HG02759 (cell line): ENCODE measurements at regions not wholly inside any gene's neighbourhood (a gene's known extent, or its start where the extent isn't known, plus 50 kb on each side); places are given as distances from the start of the nearest gene placed in this dataset.
A peak's percentile ranks its signal among the peaks of the same experiment; 100 is the strongest.
"Not testable (repeated sequence)": the region's sequence is repeated elsewhere in the genome, so short reads cannot be mapped to it uniquely, and the experiment has no call there.

Experiments
- ATAC-seq: cut with Tn5 transposase; IDR thresholded peaks from one replicate; pipeline ENCODE4 v1.9.1; 2021; ENCODE audit warnings: mild to moderate bottlenecking, moderate library complexity; ENCODE audit not compliant: unreplicated experiment

DNA sequence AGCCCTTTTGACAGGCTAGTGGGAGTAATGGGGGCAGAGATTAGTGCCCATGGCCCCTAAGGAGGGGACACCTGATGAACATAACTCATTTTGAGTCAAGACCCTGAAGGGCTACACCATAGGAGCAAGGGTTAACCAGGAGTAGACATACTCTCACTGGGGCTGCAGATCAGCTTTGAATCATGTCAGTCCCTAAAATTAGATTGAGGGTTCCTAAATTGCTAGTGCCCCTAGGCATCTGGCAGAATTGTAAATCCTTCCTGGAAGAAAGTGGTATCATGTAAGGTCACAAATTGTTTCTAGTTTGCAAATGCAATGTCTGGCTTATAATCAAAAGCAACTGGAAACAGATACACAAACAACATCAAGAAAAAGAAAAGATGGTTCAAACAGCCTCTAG, 52.1 kb upstream of the LRRC37A2 start:
- ATAC-seq: not testable (repeated sequence)

DNA sequence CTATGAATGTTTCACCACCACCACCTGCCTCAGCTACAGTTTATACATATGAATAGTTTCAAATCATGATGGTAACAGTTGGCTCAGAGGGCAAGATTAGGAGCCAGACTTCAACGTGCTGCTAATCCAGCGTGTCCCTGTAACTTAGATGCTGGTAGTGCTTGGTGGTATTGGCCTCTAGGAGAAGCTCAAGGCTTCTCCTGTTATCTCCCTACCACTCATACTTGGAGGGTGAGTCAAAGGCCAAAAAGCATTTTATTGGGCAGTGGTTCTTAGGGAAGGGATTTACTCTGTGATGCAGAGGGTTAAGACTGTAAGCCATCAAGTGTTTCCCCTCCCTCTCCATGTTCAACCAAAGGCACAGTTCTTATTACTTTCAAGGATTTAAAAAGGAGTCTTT, 57.2 kb upstream of the LRRC37A2 start:
- ATAC-seq: not testable (repeated sequence)

DNA sequence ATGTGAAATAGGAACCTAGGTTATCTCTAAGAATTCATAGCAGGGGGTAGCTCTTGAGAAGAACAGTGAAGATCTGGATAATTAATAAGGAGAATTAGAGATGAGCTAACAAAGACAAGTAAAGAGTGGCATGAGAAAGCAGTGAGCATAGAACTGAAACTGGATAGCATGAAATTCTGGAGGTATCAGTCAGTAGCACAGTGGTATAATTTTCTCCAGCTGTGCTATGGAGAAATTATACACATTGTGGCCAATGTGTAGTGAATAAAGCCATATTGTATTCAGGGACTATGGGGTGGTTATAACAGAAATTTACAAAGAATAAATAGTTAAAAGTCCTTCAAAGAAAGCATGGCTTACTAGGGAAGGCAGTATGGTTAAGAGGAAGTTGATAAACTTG, 57.7 kb upstream of the LRRC37A2 start:
- not testable (repeated sequence) for ATAC-seq

DNA sequence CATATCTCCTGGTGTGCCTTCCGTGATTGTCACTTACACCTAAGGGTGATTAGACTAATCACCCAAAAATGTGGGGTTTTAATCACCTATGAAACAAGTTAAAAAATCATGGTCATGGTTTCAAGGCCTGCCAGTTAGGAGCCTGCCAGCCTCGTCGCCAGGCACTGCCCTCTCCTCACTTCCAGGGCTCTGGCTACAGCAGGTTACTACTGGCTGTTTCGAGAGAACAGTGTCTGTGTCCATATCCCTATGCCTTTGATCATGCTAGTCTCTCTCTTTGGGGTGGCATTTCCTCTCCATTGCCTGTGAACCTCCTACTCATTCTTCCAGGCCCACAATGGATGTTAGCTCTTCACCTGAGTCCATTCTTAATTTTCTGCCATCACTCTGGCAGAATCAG, 59.2 kb upstream of the LRRC37A2 start:
- not testable (repeated sequence) for ATAC-seq

DNA sequence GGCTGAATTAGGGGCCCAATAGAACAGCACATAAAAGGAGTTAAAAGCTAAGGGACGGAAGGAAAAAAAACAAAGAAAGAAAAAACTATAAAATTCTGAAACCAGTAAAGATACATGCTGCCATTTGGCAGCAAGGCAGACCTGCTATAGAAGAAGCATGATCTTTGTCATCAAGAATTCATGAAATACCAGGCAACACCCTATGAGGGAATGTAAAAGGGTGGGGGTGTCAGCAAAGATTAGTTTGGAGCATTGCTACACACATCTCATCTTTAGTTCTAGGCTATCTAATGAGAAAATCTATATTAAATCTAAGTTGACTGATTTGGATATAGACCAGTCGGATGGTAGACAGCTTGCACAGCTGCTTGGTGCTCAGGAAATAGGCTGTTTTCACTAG, 66.4 kb upstream of the LRRC37A2 start:
- ATAC-seq: not testable (repeated sequence)

DNA sequence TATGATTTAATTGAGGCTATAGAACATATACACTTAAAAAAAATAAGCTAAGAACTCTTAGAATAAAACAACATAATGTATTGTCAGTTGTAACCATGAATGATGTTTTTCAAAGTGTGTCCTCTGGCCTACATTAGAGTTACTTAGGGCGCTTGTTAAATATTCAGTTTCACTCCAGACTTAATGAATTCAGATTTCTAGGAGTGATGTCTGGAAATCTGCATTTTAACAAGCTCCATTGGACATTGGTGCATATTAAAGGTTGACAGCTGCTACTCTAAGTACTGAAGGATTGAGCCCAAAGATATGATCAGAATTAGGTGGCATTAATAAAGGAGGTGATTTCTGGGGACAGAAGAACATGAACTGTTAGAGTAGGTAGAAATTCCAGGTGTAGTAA, 66.9 kb upstream of the LRRC37A2 start:
- ATAC-seq: not testable (repeated sequence)

DNA sequence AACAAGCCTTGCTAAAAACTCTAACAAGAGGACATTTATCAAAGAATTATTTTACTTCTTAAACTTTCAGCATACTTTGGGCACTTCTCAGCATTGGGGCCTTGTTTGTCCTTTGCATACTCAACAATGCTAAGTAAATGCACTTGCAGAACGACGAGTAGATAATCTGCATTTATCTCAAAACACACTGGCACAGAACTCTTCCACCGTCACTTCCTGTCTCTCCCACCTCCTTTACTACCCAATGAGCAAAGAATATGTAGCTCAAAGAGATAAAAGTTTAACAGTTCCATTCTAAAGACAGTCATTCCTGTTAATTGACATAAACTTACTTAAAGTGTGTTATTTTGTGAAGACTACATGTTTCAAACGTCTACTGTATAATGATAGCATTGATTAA, 70.1 kb upstream of the LRRC37A2 start:
- ATAC-seq: not testable (repeated sequence)

DNA sequence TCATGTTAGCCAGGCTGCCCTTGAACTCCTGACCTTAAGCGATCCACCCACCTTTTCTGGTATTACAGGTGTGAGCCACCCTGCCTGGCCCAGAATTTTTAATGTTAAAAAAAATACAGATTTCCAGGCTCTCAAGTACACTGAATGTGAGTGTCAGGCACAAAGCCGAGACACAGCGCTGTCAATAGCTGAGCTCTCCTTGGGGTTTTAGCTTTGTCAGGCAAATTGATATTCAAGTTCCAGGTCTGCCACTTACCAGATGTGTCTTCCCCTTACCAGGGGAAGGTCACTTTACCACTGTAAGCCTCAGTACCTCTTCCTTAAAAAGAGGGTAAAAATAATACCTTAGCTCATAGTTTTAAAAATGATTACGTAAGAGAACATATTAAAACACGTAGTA, 71.6 kb upstream of the LRRC37A2 start:
- ATAC-seq: not testable (repeated sequence)

DNA sequence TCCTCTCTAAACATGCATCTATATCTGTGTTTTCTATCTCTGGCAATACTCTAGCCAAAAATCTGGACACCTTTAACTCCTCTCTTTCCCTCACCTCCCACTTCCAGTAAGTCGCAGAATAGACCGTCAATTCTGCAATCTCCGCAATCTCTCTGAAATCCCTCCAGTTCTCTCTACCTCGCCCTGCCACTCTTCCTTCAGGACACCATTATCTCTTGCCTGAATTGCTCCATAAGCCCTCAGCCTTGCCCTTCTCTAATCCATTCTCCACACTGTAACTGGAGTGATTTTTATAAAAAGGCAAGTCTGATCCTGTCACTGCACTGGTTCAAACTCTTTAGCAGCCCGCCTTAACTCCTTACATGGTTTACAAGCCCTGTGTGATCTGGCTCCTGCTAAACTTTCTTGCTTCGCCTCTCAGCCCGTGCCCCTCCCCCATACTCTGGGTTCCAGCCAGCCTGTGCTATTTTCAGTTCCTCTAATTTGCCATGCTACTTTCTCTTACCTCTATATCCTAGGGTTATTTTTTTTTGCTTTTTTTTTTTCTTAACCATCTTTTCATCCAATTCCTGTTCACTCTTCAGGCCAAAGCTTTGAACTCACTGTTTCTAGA, 73.0 kb upstream of the ARL17B start:
- ATAC-seq: not testable (repeated sequence)

DNA sequence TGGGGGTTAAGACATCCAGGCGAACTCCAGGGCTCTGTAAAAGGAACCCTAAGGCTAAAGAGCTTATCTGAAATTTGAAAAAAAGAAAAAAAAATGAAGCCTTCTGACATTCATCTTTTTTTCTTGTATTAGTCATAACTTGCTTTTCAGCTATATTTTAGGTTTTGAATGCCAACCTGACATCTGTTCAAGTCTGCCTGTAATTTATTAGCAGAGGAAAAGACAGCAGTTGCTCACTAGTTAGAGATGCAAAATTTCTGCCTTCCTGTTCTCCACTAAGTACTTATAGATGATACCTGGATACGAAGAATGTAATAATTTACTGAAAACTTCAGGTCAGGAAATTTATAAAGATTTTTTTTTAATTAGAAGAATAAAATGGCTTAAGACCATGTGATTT, 68.7 kb upstream of the ARL17B start:
- ATAC-seq: not testable (repeated sequence)

DNA sequence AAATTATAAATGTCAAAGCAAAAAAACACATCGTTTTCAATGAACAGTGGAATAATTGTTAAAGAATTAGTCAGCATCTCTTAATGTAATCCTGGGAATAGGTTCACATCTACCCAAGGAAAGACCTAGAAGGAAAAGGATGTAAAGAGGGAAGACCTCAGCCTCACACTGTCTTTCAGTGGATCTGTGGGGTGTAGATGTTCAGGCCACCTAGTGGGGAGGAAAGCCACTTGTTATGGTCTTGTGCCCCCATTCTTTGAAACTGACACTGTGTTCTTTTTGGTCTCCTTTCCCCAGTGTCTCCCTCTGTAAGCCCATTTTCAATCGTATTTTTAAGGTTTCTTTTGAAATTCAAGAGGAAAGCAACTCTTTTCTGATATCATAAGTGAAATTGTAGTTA, 68.1 kb upstream of the ARL17B start:
- not testable (repeated sequence) for ATAC-seq

DNA sequence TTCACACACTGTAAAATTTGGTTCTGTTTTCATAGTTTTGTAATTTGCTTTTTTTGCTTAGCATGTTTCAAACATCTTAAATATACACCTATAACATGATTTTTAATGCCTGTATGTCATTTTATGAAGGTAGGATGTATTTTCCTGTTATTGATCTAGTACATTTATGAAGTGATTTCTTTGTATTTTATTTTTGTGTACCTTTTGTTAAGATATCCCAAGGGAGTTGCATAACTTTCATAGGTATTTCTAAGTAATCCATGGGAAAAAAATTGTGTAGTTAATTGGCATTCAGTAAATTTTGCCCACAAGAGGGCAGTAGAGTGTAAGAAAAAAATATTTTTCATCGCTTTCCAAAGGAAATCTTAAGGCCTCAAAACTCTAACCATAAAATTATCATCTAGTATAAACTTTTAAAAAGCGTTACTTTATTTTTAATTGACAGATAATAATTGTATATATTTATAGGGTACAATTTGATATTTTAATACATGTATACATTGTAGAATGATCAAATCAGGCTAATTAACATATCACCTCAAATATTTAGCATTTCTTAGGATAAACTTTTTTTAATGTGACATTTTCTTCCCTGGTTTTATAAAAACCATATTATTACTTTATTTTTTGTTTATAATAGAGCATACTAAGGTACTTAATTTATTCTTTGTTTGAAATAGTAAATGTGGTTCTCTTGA, 62.8 kb upstream of the ARL17B start:
- not testable (repeated sequence) for ATAC-seq

DNA sequence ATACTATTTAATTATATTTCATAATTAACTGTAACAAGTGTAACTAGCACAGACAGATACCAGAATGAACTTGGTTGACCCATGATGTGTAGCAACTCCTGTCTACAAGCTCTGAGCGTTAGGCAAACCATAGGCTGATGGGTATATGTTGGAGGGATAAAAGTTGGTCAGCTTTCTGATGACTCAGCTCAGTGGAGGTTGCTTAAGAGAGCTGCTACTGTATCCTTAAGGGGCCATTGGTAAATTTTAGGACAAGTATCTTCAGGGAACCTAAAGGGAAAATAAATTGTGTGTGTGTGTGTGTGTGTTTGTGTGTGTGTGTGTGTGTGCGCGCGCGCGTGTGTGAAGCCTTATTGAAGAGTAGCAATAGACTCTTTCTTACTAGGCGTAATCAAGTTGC, 56.3 kb upstream of the ARL17B start:
- not testable (repeated sequence) for ATAC-seq

DNA sequence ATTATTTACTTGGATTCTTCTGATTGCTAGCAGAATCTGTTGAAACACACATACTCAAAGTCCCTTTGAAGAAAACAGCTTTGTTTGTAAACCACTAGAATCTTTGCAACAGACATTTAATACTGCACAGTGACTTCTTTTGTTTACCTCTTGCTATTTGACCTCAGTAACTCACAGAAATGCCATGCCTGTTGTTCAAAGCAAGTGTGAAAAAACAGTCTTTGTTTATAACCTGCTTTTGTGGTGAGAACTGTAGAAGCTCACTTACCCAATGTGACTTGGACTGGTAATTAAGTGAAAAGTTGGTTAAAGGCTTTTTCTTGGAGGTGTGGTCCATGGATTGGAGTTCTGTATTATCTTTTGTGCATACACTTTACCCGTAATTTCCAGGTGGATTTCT, 55.7 kb upstream of the ARL17B start:
- ATAC-seq: not testable (repeated sequence)

DNA sequence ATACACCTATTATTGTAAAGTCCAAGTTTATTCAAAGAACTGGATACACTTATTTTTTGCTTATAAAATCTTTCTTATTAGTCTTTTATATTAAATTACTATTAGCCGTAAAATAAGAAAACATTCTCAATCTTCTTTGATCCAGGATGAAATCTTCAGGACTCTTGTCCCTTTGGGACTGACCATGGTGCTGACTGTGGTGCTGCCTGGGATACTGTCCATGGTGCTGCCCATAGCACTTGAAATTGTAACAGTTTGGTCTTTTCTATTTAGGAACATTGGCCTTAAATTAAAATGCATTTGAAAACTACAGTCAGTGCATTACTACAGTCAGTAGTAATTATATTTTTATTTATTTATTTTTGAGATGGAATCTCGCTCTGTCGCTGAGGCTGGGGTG, 53.0 kb upstream of the ARL17B start:
- not testable (repeated sequence) for ATAC-seq

DNA sequence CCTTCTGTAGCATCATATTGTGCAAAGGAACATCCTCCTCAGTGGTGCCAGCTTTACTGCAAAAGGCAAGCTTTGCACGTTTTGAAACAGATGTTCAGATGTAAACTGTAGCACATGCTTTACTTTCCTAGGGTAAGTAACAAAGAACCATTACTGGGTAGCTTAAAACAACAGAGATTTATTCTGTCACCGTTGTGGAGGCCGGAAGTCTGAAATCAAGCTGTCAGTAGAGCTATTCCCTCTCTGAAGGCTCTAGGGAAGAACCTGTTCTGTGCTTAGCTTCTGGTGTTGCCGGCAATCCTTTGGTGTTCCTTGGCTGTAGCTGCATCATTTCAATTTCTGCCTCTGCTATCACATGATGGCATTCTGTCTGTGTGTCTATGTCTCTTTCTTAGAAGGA, 50.6 kb upstream of the ARL17B start:
- ATAC-seq: not testable (repeated sequence)

DNA sequence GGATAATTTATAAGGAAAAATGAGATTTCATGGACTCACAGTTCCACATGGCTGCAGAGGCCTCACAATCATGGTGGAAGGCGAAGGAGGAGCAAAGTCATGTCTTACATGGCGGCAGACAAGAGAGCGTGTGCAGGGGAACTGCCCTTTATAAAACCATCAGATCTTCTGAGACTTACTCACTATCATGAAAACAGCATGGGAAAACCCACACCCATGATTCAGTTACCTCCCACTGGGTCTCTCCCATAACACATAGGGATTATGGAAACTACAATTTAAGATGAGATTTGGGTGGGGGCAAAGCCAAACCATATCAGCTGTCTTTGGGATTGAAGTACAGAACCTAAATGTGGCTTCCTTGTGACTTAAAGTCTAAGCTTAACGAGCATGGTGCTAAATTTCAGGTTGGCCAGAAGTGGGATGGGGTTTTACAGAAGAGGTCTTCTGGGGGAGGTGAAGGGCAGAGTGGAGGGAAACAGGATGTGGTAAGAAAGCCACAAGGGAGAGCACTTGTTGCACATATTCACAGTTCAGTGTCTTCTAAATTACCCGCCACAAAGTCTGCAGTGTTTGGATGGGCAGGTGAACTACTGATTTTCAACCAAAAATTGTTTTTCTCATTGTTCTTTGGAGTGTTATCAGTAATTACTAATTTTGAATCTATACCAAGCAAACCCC, 49.7 kb upstream of the ARL17B start:
- ATAC-seq: peak; percentile 71
